H9 (cell line): ENCODE measurements at regions not wholly inside any gene's neighbourhood (a gene's known extent, or its start where the extent isn't known, plus 50 kb on each side); places are given as distances from the start of the nearest gene placed in this dataset.

Experiments used
- DNase-seq: peaks from one replicate; pipeline ENCODE4 v3.0.0-alpha.2; 2017
- H2AFZ ChIP-seq: one replicate; pipeline ENCODE4 v1.6.1; 2013; ENCODE audit warnings: mild to moderate bottlenecking, low read length, control low read depth, moderate library complexity
- H2AK5ac ChIP-seq: 2 replicates; pipeline ENCODE4 v1.6.1; 2013; ENCODE audit warnings: low read length, control low read depth, mixed read lengths; ENCODE audit not compliant: insufficient read length
- H2BK120ac ChIP-seq: one replicate; pipeline ENCODE4 v1.6.1; 2013; ENCODE audit warnings: low read depth, mild to moderate bottlenecking, low read length, control low read depth, inconsistent platforms; ENCODE audit not compliant: poor library complexity, severe bottlenecking
- H2BK12ac ChIP-seq: 2 replicates; pipeline ENCODE4 v1.6.1; 2013; ENCODE audit warnings: low read length, control low read depth, mixed read lengths, low read depth; ENCODE audit not compliant: insufficient read length
- H2BK15ac ChIP-seq: 2 replicates; pipeline ENCODE4 v1.6.1; 2013; ENCODE audit warnings: low read depth, low read length, control low read depth
- H2BK20ac ChIP-seq: one replicate; pipeline ENCODE4 v1.6.1; 2013; ENCODE audit warnings: low read depth, mild to moderate bottlenecking, low read length, control low read depth, inconsistent platforms; ENCODE audit not compliant: poor library complexity, severe bottlenecking
- H2BK5ac ChIP-seq: 2 replicates; pipeline ENCODE4 v1.6.1; 2013; ENCODE audit warnings: low read length, control low read depth, mixed read lengths; ENCODE audit not compliant: insufficient read length
- H3K14ac ChIP-seq: 2 replicates; pipeline ENCODE4 v1.6.1; 2013; ENCODE audit warnings: low read length, control low read depth; ENCODE audit not compliant: insufficient read depth
- H3K18ac ChIP-seq: 2 replicates; pipeline ENCODE4 v1.6.1; 2013; ENCODE audit warnings: low read depth, mild to moderate bottlenecking, mixed read lengths, low read length, control low read depth; ENCODE audit not compliant: insufficient read length
- H3K23ac ChIP-seq: 2 replicates; pipeline ENCODE4 v1.6.1; 2013; ENCODE audit warnings: low read length, control low read depth, mixed read lengths, low read depth; ENCODE audit not compliant: insufficient read length
- H3K23me2 ChIP-seq: 2 replicates; pipeline ENCODE4 v1.6.1; 2013; ENCODE audit warnings: low read depth, mild to moderate bottlenecking, mixed read lengths, low read length, control low read depth; ENCODE audit not compliant: insufficient read length, poor library complexity, severe bottlenecking
- H3K27ac ChIP-seq: 2 replicates; pipeline ENCODE4 v1.5.1; 2013; ENCODE audit warnings: low read length, control low read depth, mixed read lengths, low read depth; ENCODE audit not compliant: insufficient read length
- H3K27me3 ChIP-seq: 2 replicates; pipeline ENCODE4 v1.6.1; 2013; ENCODE audit warnings: low read length, control low read depth, inconsistent platforms; ENCODE audit not compliant: insufficient read depth
- H3K4ac ChIP-seq: 2 replicates; pipeline ENCODE4 v1.6.1; 2013; ENCODE audit warnings: low read depth, mild to moderate bottlenecking, control low read depth, inconsistent platforms, low read length, moderate library complexity
- H3K4me1 ChIP-seq: 2 replicates; pipeline ENCODE4 v1.6.1; 2013; ENCODE audit warnings: low read length, control low read depth, inconsistent platforms; ENCODE audit not compliant: insufficient read depth
- H3K4me2 ChIP-seq: 2 replicates; pipeline ENCODE4 v1.6.1; 2013; ENCODE audit warnings: low read length, control low read depth, mixed read lengths; ENCODE audit not compliant: insufficient read length, insufficient read depth
- H3K56ac ChIP-seq: 2 replicates; pipeline ENCODE4 v1.6.1; 2013; ENCODE audit warnings: low read depth, mild to moderate bottlenecking, mixed read lengths, low read length, control low read depth; ENCODE audit not compliant: insufficient read length
- H3K79me1 ChIP-seq: 2 replicates; pipeline ENCODE4 v1.6.1; 2013; ENCODE audit warnings: low read depth, mild to moderate bottlenecking, moderate library complexity, low read length, control low read depth, inconsistent platforms; ENCODE audit not compliant: insufficient read depth, poor library complexity, severe bottlenecking
- H3K79me2 ChIP-seq: 2 replicates; pipeline ENCODE4 v1.6.1; 2013; ENCODE audit warnings: low read length, control low read depth, inconsistent platforms; ENCODE audit not compliant: insufficient read depth
- H3K9ac ChIP-seq: 2 replicates; pipeline ENCODE4 v1.6.1; 2013; ENCODE audit warnings: low read length, control low read depth, mixed read lengths; ENCODE audit not compliant: insufficient read length; ENCODE audit errors: extremely low read depth
- H3K9me3 ChIP-seq: one replicate; pipeline ENCODE4 v1.6.1; 2013; ENCODE audit warnings: low read depth, low read length, inconsistent platforms; ENCODE audit not compliant: control insufficient read depth
- H3T11ph ChIP-seq: one replicate; pipeline ENCODE4 v1.6.1; 2013; ENCODE audit warnings: mild to moderate bottlenecking, low read length, control low read depth, inconsistent platforms
- H4K20me1 ChIP-seq: one replicate; pipeline ENCODE4 v1.6.1; 2013; ENCODE audit not compliant: control insufficient read depth, insufficient read length, insufficient read depth
- H4K5ac ChIP-seq: 2 replicates; pipeline ENCODE4 v1.6.1; 2013; ENCODE audit warnings: low read depth, mild to moderate bottlenecking, mixed read lengths, low read length, control low read depth; ENCODE audit not compliant: insufficient read length
- H4K8ac ChIP-seq: replicated peaks from 2 replicates; pipeline ENCODE4 v1.6.1; 2013; ENCODE audit warnings: low read length, control low read depth, mixed read lengths, low read depth; ENCODE audit not compliant: insufficient read length
- H4K91ac ChIP-seq: 2 replicates; pipeline ENCODE4 v1.6.1; 2013; ENCODE audit warnings: low read depth, mild to moderate bottlenecking, moderate library complexity, mixed read lengths, low read length, control low read depth; ENCODE audit not compliant: insufficient read length
- H3K27ac Mint-ChIP-seq, 3 experiments: 2 replicates in 2 of 3; 3 replicates in 1 of 3; pipeline ENCODE4 v1.8.0; 2020 to 2021; ENCODE audit warnings: mixed read lengths in 3 of 3, mild to moderate bottlenecking in 1 of 3, moderate library complexity in 1 of 3
- H3K27me3 Mint-ChIP-seq: 2 replicates; pipeline ENCODE4 v1.8.0; 2021; ENCODE audit warnings: low read depth, mild to moderate bottlenecking, moderate library complexity, mixed read lengths
- H3K36me3 Mint-ChIP-seq, 3 experiments: 2 replicates in 2 of 3; 3 replicates in 1 of 3; pipeline ENCODE4 v1.8.0; 2020 to 2021; ENCODE audit warnings: low read depth in 3 of 3, mixed read lengths in 3 of 3; ENCODE audit not compliant: insufficient read depth in 1 of 3
- H3K4me1 Mint-ChIP-seq, 2 experiments: 2 replicates each; pipeline ENCODE4 v1.8.0; 2020; ENCODE audit warnings: mixed read lengths in 2 of 2
- H3K4me3 Mint-ChIP-seq, 2 experiments: 2 replicates in 1 of 2; 3 replicates in 1 of 2; pipeline ENCODE4 v1.8.0; 2020 to 2021; ENCODE audit warnings: mild to moderate bottlenecking in 2 of 2, mixed read lengths in 2 of 2, moderate library complexity in 1 of 2
- H3K9me3 Mint-ChIP-seq, 2 experiments: 2 replicates in 1 of 2; 3 replicates in 1 of 2; pipeline ENCODE4 v1.8.0; 2020; ENCODE audit warnings: mild to moderate bottlenecking in 2 of 2, mixed read lengths in 2 of 2, moderate library complexity in 1 of 2
- CTCF ChIP-seq: fragments of 200-600 bp; sonication (generic); conservative IDR thresholded peaks from 3 replicates; pipeline ENCODE4 v1.8.0; 2021; ENCODE audit warnings: antibody characterized with exemption, mild to moderate bottlenecking

DNA sequence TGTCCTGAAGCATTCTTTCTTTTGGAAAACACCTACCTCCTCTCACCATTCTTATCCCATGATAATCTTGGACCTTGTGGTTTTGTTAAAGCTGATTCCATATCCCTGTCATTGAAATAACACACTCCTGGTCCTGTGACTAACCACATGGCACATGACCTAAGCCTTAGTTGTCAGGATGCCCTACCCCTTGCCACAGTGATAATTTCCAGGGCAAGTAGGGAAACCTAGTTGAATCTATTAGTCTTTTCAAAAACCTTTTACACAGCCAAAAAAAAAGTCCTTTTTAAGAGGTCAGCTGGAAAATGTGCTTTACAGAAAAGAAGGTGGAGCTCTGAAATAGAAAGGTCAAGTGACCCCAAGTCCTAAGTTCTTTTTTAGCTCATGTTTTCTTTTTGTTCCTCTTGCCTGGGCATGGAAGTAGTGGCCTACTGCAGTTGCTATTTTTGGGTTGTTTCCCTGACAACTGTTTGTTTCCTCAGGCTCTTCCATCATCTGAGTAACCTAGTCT lies 608.4 kb downstream of the LRFN5 start:
- H3K9ac ChIP-seq: no peak overlapping the region
- H3K27ac Mint-ChIP-seq: no peak overlapping the region
- H4K91ac ChIP-seq: no peak overlapping the region
- no peaks in the 10 kb centered on the region; the same call in 1 of the 2 replicates for H3K27me3 Mint-ChIP-seq
- no peaks in the 10 kb centered on the region for H3K79me1 ChIP-seq
- H3K4me1 Mint-ChIP-seq: no peaks in the 10 kb centered on the region
- no peak overlapping the region for H3K4me2 ChIP-seq
- H2AK5ac ChIP-seq: no peak overlapping the region
- H3K23ac ChIP-seq: no peak overlapping the region
- no peaks in the 10 kb centered on the region for H4K20me1 ChIP-seq
- no peaks in the 10 kb centered on the region for H3K9me3 ChIP-seq
- no peak overlapping the region for H4K8ac ChIP-seq
- no peak overlapping the region for H2AFZ ChIP-seq
- no peak for DNase-seq
- no peak overlapping the region for H3K14ac ChIP-seq
- no peak overlapping the region for H2BK5ac ChIP-seq
- H3K23me2 ChIP-seq: no peaks in the 10 kb centered on the region
- H3K27me3 ChIP-seq: no peaks in the 10 kb centered on the region
- no peak overlapping the region for H2BK12ac ChIP-seq
- H2BK15ac ChIP-seq: no peak overlapping the region
- H2BK20ac ChIP-seq: no peak overlapping the region
- no peaks in the 10 kb centered on the region for H3K9me3 Mint-ChIP-seq
- no peaks in the 10 kb centered on the region for H3K79me2 ChIP-seq
- no peak overlapping the region for H3K27ac ChIP-seq
- no peak for TF ChIP-seq CTCF
- H2BK120ac ChIP-seq: no peak overlapping the region
- no peak overlapping the region for H3T11ph ChIP-seq
- no peak overlapping the region for H3K4ac ChIP-seq
- H3K36me3 Mint-ChIP-seq: no peaks in the 10 kb centered on the region
- H4K5ac ChIP-seq: no peak overlapping the region
- no peak overlapping the region for H3K18ac ChIP-seq
- no peak overlapping the region for H3K56ac ChIP-seq
- no peaks in the 10 kb centered on the region for H3K4me1 ChIP-seq
- H3K4me3 Mint-ChIP-seq: no peak overlapping the region
